ENCODE measurements at regions not wholly inside any gene's neighbourhood (a gene's known extent, or its start where the extent isn't known, plus 50 kb on each side); places are given as distances from the start of the nearest gene placed in this dataset.
"Not testable (repeated sequence)": the region's sequence is repeated elsewhere in the genome, so short reads cannot be mapped to it uniquely, and the experiment has no call there.

DNA sequence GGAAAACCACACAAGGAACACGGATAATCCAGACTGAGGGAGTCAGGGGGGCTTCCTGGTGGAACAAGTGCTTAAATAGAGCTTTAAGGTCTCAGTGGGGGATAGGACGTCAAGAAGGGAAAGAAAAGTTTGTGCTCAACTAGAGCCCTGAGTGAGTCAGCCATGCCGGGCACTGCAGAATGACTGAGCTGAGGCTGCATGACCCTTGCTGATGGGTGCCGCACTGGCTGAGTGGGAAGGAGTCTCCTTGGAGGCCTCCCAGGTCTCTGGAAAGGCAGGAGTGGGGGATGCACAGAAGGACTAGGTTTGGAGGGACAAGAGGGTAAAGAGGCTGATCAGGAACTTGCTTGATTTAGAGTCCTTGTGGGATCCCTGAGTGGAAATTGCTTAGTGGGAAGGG is 150.3 kb downstream of the RPLP1 start:
- DNase-seq, result no peak

DNA sequence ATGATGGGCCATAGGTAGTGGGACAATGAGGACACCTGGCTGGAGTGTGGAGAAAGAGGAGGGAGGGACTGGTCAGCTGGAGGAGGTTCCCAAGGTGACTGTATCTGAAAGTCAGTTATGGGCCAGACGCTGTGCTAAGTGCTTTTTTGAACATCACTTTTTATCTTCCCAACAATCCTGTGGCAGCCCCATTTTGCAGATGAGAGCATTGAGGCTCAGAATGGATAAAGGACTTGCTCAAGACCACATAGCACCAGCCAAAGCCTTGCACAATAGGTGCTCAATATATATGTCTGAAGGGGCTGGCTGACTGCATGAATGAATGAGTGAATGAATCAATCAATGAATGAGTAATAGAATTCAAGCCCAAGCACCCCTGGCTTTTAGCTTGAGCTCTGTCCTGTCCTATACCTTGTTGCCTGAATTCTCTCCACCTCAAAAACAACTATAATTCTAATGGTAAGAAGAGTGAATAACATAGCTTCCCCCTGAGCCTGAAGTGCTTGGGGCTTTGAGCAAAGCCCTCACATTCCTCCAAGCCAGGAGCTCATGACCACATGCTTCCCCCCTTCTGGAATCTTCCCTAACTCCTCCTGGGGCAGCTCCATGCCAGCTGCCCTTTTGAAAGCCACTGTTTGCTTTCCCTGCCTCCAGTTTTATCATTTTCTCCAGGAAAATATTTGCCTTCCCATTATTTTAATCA is 150.9 kb downstream of the RPLP1 start:
- no peak for DNase-seq

DNA sequence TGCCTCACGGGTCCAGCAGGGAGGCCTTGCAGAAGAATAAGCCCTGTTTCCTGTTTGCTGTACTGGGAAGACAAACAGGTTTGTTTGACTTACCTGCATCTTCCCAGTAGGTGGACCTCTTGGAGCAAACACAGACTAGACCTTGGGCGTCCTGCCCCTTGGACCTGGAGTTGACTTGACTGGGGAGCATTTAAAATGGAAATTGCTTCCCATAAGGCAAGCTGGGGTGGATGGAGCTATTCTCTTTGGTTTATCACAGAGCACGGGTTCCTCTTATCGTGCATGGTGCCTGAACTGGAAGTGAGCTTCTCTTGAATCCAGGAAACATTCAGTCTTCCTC is 151.4 kb downstream of the RPLP1 start:
- DNase-seq, result no peak

- no peak for DNase-seq
These were observed 153.5 kb downstream of the RPLP1 start for GRCh38 chr15:69606144-69606543.

DNA sequence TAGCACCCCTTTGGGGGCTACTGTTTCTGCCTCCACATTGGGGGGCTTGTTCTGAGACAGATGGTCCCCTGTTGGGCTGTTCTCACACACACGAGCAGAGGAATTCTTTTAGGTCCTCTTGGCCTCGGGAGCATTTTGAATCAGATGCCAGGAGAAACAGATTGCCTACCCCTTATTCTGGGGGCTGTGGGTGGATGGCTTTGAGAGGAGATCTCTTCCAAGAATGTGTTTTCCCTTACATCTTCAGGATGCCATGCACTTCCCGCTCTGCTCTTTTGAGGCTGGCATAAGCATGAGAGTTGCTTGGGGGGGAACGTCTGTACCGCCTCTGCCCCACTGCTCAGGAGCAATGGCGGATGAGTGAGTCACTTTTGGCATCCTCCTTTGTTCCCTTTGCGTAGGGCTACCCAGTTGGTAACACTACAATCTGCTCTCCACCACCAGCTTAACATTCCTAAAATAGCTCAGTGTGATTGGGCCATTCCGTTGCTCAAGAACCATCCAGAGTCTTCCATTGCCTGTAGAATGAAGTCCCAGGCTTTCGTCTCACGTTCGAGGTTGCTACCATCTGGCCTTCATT is 154.4 kb downstream of the RPLP1 start:
- no peak for DNase-seq

- DNase-seq, result no peak
These were observed 156.0 kb downstream of the RPLP1 start for GRCh38 chr15:69608661-69609060.

DNA sequence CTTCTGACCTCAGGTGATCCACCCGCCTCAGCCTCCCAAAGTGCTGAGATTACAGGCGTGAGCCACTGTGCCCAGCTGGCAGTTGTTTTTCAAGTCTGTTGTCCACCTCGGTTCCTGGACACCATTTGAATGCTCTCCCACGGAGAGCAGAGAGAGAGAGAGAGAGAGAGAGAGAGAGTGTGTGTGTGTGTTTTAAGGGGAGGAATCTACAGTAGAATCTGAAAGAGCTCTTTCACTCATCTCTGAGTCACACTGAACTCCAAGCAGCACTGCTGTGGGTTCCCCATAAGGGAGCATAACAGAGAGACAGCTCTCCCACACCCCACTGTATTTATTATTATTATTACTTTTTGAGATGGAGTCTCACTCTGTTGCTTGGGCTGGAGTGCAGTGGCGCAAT is 156.6 kb downstream of the RPLP1 start:
- DNase-seq, result no peak

DNA sequence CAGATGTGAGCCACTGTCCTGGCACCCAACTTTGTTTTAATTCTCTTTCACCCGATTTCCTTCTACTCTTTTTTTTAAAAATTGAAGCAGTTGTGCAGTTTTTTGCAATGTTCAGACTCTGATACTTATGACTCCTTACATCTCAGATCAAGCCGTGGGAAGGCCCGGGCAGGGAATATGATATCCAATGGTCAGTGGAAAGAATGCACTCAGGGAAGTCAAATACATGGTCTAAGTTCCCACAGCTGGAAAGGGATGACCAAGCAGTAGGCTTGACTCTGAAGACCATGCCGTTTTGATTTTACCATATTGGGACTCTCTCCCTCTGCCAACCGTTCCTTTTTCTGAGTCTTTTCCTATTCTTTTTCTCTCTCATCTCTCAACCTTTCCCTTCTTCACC is 157.2 kb downstream of the RPLP1 start:
- DNase-seq, result no peak

GRCh38 chr15:69610277-69610676 is 157.7 kb downstream of the RPLP1 start:
- no peak for DNase-seq

- no peak for DNase-seq
These were observed 158.2 kb downstream of the RPLP1 start for GRCh38 chr15:69610858-69611257.

DNA sequence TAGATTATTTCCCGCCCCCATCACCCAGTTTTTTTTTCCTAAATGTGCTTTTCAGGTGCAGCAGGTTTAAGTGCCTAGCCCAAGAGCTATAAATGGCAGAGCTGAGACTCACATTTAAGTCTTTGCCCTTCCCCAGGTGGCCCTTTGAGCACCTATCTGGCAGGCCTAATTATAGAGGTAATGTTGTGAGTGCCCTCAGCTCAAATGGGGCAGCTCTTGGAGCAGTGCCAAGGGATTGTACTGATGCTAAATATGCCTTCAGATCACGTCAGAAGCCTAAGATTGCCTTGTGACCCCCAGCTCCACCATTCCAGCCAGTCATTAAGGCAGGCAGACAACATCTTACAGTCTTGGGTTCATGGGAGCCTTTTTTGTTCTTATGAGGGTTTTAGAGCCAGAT is 159.5 kb downstream of the RPLP1 start:
- DNase-seq, result peak; percentile 86

- DNase-seq, result no peak
These were observed 160.6 kb downstream of the RPLP1 start for GRCh38 chr15:69613182-69613581.

DNA sequence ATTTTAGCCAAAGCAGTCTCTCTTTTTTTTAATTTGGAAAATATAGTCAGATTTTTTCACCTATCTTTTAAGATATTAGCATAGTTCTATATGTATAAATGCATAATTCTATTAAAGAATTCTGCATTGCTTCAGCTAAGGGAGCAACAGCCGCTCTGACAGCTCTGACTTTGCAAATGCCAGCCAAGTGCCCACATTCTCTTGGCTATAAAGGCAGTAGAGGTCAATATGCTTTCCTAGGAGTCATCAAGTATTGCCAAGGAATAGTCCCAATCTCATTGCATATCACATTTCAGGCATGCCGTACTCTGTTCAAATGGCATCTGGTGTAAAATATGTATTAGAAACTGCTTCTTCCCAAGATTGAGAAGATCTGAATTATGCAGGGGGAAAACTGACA is 161.4 kb downstream of the RPLP1 start:
- DNase-seq, result no peak

GRCh38 chr15:69615736-69616135 is 163.1 kb downstream of the RPLP1 start:
- DNase-seq, result no peak

GRCh38 chr15:69616558-69616957 is 163.9 kb downstream of the RPLP1 start:
- no peak for DNase-seq

GRCh38 chr15:69617144-69617543 is 164.5 kb downstream of the RPLP1 start:
- DNase-seq, result not testable (repeated sequence)

DNA sequence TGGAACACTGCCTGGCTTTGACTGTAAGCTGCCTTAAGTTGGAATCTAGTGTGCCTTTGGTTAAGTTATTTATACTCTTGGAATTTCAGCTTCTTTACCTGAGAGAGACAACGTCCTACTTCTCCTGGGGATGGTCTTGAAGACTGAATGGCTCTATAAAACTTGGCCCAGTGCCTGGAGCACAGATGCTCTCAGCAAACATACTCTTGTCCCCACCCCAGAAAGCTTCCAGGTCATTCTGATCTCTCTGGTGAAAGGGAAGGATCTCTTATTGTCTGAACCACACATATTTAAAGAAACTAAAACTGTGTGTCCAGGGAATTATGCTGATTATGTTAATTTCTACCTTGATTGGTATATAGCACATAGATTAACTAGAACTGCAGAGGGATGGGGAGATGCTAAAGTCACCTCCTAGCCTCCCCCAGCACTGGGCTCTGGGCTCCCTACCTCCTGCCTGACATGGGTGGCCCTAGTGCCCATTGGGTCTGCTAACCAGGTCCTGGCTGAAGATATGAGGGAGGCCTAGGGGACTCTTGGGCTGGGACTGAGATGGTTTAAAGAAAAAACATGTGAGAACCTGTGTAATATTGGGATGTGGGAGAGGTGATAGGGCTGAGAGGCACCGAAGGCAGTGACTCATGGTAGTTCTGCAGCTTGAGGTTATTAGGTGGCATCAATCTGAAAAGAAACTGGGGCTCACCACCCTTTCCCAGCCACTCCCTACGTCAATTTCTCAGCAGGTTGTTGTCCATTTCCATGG is 171.0 kb downstream of the RPLP1 start:
- no peak for DNase-seq

- no peak for DNase-seq
These were observed 171.5 kb downstream of the RPLP1 start for GRCh38 chr15:69624155-69624520.

- DNase-seq, result no peak
These were observed 172.2 kb downstream of the RPLP1 start for GRCh38 chr15:69624816-69625215.

DNA sequence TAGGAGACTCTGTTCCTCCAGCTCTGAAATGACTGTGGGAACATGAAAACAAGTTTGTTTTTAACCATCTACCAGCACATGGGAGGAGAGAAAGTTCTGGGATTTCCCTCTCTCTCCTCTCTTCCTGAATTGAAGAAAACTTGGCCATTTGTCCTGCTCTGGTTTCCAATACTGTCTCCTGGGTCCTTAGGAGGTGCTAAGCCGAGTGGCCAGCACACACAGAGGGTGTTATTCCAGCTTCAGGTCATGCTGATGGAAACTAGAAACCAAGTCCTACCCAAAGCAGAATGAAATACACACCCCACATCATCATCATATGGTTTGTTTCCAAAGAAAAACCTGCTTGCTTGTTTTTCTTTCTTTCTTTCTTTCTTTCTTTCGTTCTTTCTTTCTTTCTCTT is 172.7 kb downstream of the RPLP1 start:
- no peak for DNase-seq

DNA sequence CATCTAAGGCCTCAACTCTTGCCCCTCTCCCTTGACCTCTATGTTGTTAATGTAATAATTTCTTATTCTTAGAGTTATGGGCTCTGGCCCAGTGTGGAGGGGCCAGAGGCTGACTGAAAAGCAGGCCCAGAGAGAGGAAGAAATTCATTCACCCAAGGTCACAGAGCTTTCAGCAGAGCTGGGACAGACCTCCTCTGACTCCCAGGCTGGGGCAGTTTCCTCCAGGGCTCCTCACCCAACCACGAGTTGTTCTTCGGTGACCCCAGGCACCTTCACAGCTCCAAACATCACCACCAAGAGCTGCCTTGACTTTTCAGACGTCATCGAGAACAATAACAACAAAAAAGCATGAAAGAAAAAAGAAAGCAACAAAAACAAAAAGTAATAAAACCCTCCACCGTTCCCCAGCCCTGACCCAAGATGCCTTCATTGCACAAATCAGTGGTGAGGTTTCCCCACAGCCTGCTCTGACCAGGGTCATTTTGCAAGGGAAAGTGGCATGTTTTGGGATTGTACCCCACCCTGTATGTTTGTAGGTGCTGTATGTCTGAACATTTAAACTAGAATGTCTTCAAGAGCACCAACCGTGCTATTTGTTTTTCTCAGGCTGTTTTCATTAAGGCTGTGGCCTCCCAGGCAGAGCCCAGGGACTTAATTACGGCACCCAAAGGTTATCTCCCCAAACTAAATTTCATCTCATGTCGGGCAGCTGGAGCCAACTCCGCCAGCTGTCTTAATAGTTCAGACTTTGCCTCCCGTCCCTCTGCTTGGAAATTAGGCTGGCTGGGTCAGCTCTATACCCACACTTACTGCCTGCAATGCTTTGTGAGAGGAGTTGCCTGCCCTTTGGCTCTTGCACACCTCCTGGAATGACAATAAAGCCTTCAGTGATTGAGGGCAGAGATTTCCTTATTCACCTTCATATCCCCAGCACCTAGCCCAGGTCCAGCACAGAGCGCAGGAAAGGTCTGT is 173.8 kb downstream of the RPLP1 start:
- no peak for DNase-seq

GRCh38 chr15:69627548-69628158 is 175.0 kb downstream of the RPLP1 start:
- DNase-seq, result no peak

Data from DMS79 treated with DMSO at 0.1 percent for 48 hours (cell line).